T-helper 17 cell (primary cell): ENCODE measurements at regions not wholly inside any gene's neighbourhood (a gene's known extent, or its start where the extent isn't known, plus 50 kb on each side); places are given as distances from the start of the nearest gene placed in this dataset.
"Not testable (repeated sequence)": the region's sequence is repeated elsewhere in the genome, so short reads cannot be mapped to it uniquely, and the experiment has no call there.

Experiments used
- ATAC-seq: fragments of 150-1000 bp; cut with Tn5 transposase; 2 replicates; pipeline ENCODE4 v1.10.0; 2021; ENCODE audit warnings: mild to moderate bottlenecking, moderate library complexity
- DNase-seq, 3 donors: peaks; one replicate each; pipeline versions ENCODE4 v3.0.0 to v3.0.0-alpha.2; 2020 to 2021
- H3K9me3 ChIP-seq: one replicate; pipeline ENCODE4 v1.7.0; 2013; ENCODE audit warnings: low read length, mild to moderate bottlenecking; ENCODE audit not compliant: control insufficient read depth, poor library complexity, severe bottlenecking
- H3K27ac Mint-ChIP-seq: one replicate; pipeline ENCODE4 v1.8.0; 2022; ENCODE audit warnings: mild to moderate bottlenecking, moderate library complexity, mixed read lengths
- H3K27me3 Mint-ChIP-seq: one replicate; pipeline ENCODE4 v1.8.0; 2022; ENCODE audit warnings: mixed read lengths
- H3K36me3 Mint-ChIP-seq: one replicate; pipeline ENCODE4 v1.8.0; 2022; ENCODE audit warnings: low read depth, mixed read lengths
- H3K4me1 Mint-ChIP-seq: one replicate; pipeline ENCODE4 v1.8.0; 2022; ENCODE audit warnings: mild to moderate bottlenecking, mixed read lengths
- H3K4me3 Mint-ChIP-seq: one replicate; pipeline ENCODE4 v1.8.0; 2022; ENCODE audit warnings: mild to moderate bottlenecking, moderate library complexity, mixed read lengths

- not testable (repeated sequence) for H3K27me3 Mint-ChIP-seq, H3K27ac Mint-ChIP-seq, ATAC-seq
Observed at GRCh38 chr6:48638796-48639195, 527.8 kb upstream of the PTCHD4 start.

GRCh38 chr6:48630511-48630910, 519.5 kb upstream of the PTCHD4 start:
- Mint-ChIP-seq H3K4me1 (no peaks in the 10 kb centered on the region), H3K27ac (no peak overlapping the region), H3K36me3 (no peaks in the 10 kb centered on the region), H3K27me3 (no peaks in the 10 kb centered on the region), H3K4me3 (no peak overlapping the region)
- H3K9me3 ChIP-seq = no peaks in the 10 kb centered on the region
- ATAC-seq (no peak), DNase-seq (no peak)

More at GRCh38 chr6:48638796-48639195, 527.8 kb upstream of the PTCHD4 start:
- not testable (repeated sequence) for H3K4me3 Mint-ChIP-seq, H3K36me3 Mint-ChIP-seq, DNase-seq, H3K9me3 ChIP-seq, H3K4me1 Mint-ChIP-seq

GRCh38 chr6:48628316-48628715, 517.3 kb upstream of the PTCHD4 start:
- no peak for ATAC-seq
- H3K36me3 Mint-ChIP-seq = no peaks in the 10 kb centered on the region
- H3K9me3 ChIP-seq = no peaks in the 10 kb centered on the region
- no peak overlapping the region for H3K4me3 Mint-ChIP-seq
- H3K27me3 Mint-ChIP-seq = no peaks in the 10 kb centered on the region
- H3K4me1 Mint-ChIP-seq = no peaks in the 10 kb centered on the region
- no peak overlapping the region for H3K27ac Mint-ChIP-seq
- DNase-seq = no peak

GRCh38 chr6:48626421-48626820, 515.4 kb upstream of the PTCHD4 start:
- no peak overlapping the region for H3K4me3 Mint-ChIP-seq
- H3K27me3 Mint-ChIP-seq = no peaks in the 10 kb centered on the region
- no peak for DNase-seq
- no peaks in the 10 kb centered on the region for H3K9me3 ChIP-seq
- no peaks in the 10 kb centered on the region for H3K4me1 Mint-ChIP-seq
- H3K27ac Mint-ChIP-seq = no peak overlapping the region
- ATAC-seq = no peak
- H3K36me3 Mint-ChIP-seq = no peaks in the 10 kb centered on the region

GRCh38 chr6:48624631-48625030, 513.6 kb upstream of the PTCHD4 start:
- Mint-ChIP-seq H3K36me3 (no peaks in the 10 kb centered on the region), H3K27me3 (no peaks in the 10 kb centered on the region), H3K27ac (no peak overlapping the region), H3K4me1 (no peaks in the 10 kb centered on the region), H3K4me3 (no peak overlapping the region)
- no peaks in the 10 kb centered on the region for H3K9me3 ChIP-seq
- DNase-seq (no peak), ATAC-seq (no peak)

GRCh38 chr6:48619771-48620170, 508.8 kb upstream of the PTCHD4 start:
- no peak overlapping the region for H3K27ac Mint-ChIP-seq
- H3K27me3 Mint-ChIP-seq = no peaks in the 10 kb centered on the region
- H3K36me3 Mint-ChIP-seq = no peaks in the 10 kb centered on the region
- no peak for DNase-seq
- H3K9me3 ChIP-seq = no peaks in the 10 kb centered on the region
- H3K4me1 Mint-ChIP-seq = no peaks in the 10 kb centered on the region
- no peak for ATAC-seq
- no peak overlapping the region for H3K4me3 Mint-ChIP-seq

GRCh38 chr6:48615041-48615440, 504.0 kb upstream of the PTCHD4 start:
- Mint-ChIP-seq H3K4me1 (no peaks in the 10 kb centered on the region), H3K27ac (no peak overlapping the region), H3K4me3 (no peak overlapping the region), H3K27me3 (no peaks in the 10 kb centered on the region), H3K36me3 (no peaks in the 10 kb centered on the region)
- ATAC-seq (no peak), DNase-seq (no peak)
- no peaks in the 10 kb centered on the region for H3K9me3 ChIP-seq

- ATAC-seq = no peak
- Mint-ChIP-seq H3K4me1 (no peaks in the 10 kb centered on the region), H3K27me3 (no peaks in the 10 kb centered on the region), H3K27ac (no peak overlapping the region), H3K4me3 (no peak overlapping the region), H3K36me3 (no peaks in the 10 kb centered on the region)
- no peaks in the 10 kb centered on the region for H3K9me3 ChIP-seq
- DNase-seq = no peak
Observed at GRCh38 chr6:48614326-48614725, 503.3 kb upstream of the PTCHD4 start.

GRCh38 chr6:48613231-48613949, 502.4 kb upstream of the PTCHD4 start:
- ATAC-seq (no peak), DNase-seq (no peak)
- Mint-ChIP-seq H3K27ac (no peak overlapping the region), H3K4me1 (no peaks in the 10 kb centered on the region), H3K36me3 (no peaks in the 10 kb centered on the region), H3K27me3 (no peaks in the 10 kb centered on the region), H3K4me3 (no peak overlapping the region)
- no peaks in the 10 kb centered on the region for H3K9me3 ChIP-seq

GRCh38 chr6:48611332-48611731, 500.3 kb upstream of the PTCHD4 start:
- H3K27ac Mint-ChIP-seq = no peak overlapping the region
- no peak overlapping the region for H3K4me3 Mint-ChIP-seq
- ATAC-seq (no peak), DNase-seq (no peak)
- no peaks in the 10 kb centered on the region for H3K36me3 Mint-ChIP-seq
- no peaks in the 10 kb centered on the region for H3K4me1 Mint-ChIP-seq
- H3K9me3 ChIP-seq = no peaks in the 10 kb centered on the region
- H3K27me3 Mint-ChIP-seq = no peaks in the 10 kb centered on the region

- Mint-ChIP-seq H3K36me3 (no peaks in the 10 kb centered on the region), H3K4me3 (no peak overlapping the region), H3K27me3 (no peaks in the 10 kb centered on the region), H3K27ac (no peak overlapping the region), H3K4me1 (no peaks in the 10 kb centered on the region)
- ATAC-seq (no peak), DNase-seq (no peak)
- H3K9me3 ChIP-seq = no peaks in the 10 kb centered on the region
Observed at GRCh38 chr6:48610846-48611245, 499.8 kb upstream of the PTCHD4 start.

GRCh38 chr6:48606618-48607017, 495.6 kb upstream of the PTCHD4 start:
- no peak overlapping the region for H3K27ac Mint-ChIP-seq
- H3K4me1 Mint-ChIP-seq = no peaks in the 10 kb centered on the region
- no peaks in the 10 kb centered on the region for H3K36me3 Mint-ChIP-seq
- ATAC-seq (no peak), DNase-seq (no peak)
- no peak overlapping the region for H3K4me3 Mint-ChIP-seq
- no peaks in the 10 kb centered on the region for H3K27me3 Mint-ChIP-seq
- no peaks in the 10 kb centered on the region for H3K9me3 ChIP-seq

GRCh38 chr6:48597951-48598350, 487.0 kb upstream of the PTCHD4 start:
- Mint-ChIP-seq H3K36me3 (no peaks in the 10 kb centered on the region), H3K4me1 (no peaks in the 10 kb centered on the region), H3K27ac (no peak overlapping the region), H3K27me3 (no peaks in the 10 kb centered on the region), H3K4me3 (no peak overlapping the region)
- DNase-seq (no peak), ATAC-seq (no peak)
- no peaks in the 10 kb centered on the region for H3K9me3 ChIP-seq

GRCh38 chr6:48596830-48597229, 485.8 kb upstream of the PTCHD4 start:
- no peaks in the 10 kb centered on the region for H3K9me3 ChIP-seq
- ATAC-seq = no peak
- no peak for DNase-seq
- H3K36me3 Mint-ChIP-seq = no peaks in the 10 kb centered on the region
- H3K27ac Mint-ChIP-seq = no peak overlapping the region
- H3K4me3 Mint-ChIP-seq = no peak overlapping the region
- H3K4me1 Mint-ChIP-seq = no peaks in the 10 kb centered on the region
- H3K27me3 Mint-ChIP-seq = no peaks in the 10 kb centered on the region
